GM12874 (cell line): ENCODE measurements at regions not wholly inside any gene's neighbourhood (a gene's known extent, or its start where the extent isn't known, plus 50 kb on each side); places are given as distances from the start of the nearest gene placed in this dataset.

ENCODE experiments used
- CTCF ChIP-seq: IDR thresholded peaks from 2 replicates; pipeline ENCODE4 v1.5.1; 2011; ENCODE audit warnings: low read depth, mild to moderate bottlenecking, control low read depth, low read length, moderate library complexity; ENCODE audit not compliant: insufficient read depth

- no peak for TF ChIP-seq CTCF
Measured at GRCh38 chr10:3668276-3668965, 116.6 kb downstream of the KLF6 start.

- TF ChIP-seq CTCF: no peak
Measured at GRCh38 chr10:3666525-3667302, 118.3 kb downstream of the KLF6 start.

- no peak for TF ChIP-seq CTCF
Measured at GRCh38 chr10:3665316-3665908, 119.6 kb downstream of the KLF6 start.

GRCh38 chr10:3662775-3663174 lies 122.2 kb downstream of the KLF6 start:
- TF ChIP-seq CTCF: no peak

GRCh38 chr10:3661271-3661670 lies 123.7 kb downstream of the KLF6 start:
- TF ChIP-seq CTCF: no peak

GRCh38 chr10:3660753-3661152 lies 124.3 kb downstream of the KLF6 start:
- TF ChIP-seq CTCF: no peak

- TF ChIP-seq CTCF: no peak
Measured at GRCh38 chr10:3659203-3659917, 125.6 kb downstream of the KLF6 start.
